Amniotic stem cell (primary cell): ENCODE measurements at regions not wholly inside any gene's neighbourhood (a gene's known extent, or its start where the extent isn't known, plus 50 kb on each side); places are given as distances from the start of the nearest gene placed in this dataset.
"Not testable (repeated sequence)": the region's sequence is repeated elsewhere in the genome, so short reads cannot be mapped to it uniquely, and the experiment has no call there.

Experiments used
- DNase-seq: peaks from one replicate; lab custom pipeline; 2025; lab: John Stamatoyannopoulos, UW

- no peak for DNase-seq
Observed at GRCh38 chr9:2354856-2355696, 266.5 kb upstream of the VLDLR start.

GRCh38 chr9:2355697-2355983 lies 265.9 kb upstream of the VLDLR start:
- no peak for DNase-seq

- DNase-seq: no peak
Observed at GRCh38 chr9:2356041-2356790, 265.4 kb upstream of the VLDLR start.

GRCh38 chr9:2359891-2360471 lies 261.6 kb upstream of the VLDLR start:
- no peak for DNase-seq

GRCh38 chr9:2362150-2362549 lies 259.4 kb upstream of the VLDLR start:
- no peak for DNase-seq

GRCh38 chr9:2363138-2363745 lies 258.3 kb upstream of the VLDLR start:
- no peak for DNase-seq

- no peak for DNase-seq
Observed at GRCh38 chr9:2363781-2364180, 257.8 kb upstream of the VLDLR start.

GRCh38 chr9:2367970-2368369 lies 253.6 kb upstream of the VLDLR start:
- DNase-seq: no peak

- DNase-seq: no peak
Observed at GRCh38 chr9:2373648-2374047, 247.9 kb upstream of the VLDLR start.

GRCh38 chr9:2375114-2375513 lies 246.5 kb upstream of the VLDLR start:
- no peak for DNase-seq

- no peak for DNase-seq
Observed at GRCh38 chr9:2377117-2377516, 244.5 kb upstream of the VLDLR start.

GRCh38 chr9:2377834-2378233 lies 243.8 kb upstream of the VLDLR start:
- DNase-seq: no peak

GRCh38 chr9:2378266-2378665 lies 243.3 kb upstream of the VLDLR start:
- no peak for DNase-seq

- no peak for DNase-seq
Observed at GRCh38 chr9:2378816-2379215, 242.8 kb upstream of the VLDLR start.

- DNase-seq: no peak
Observed at GRCh38 chr9:2384741-2385140, 236.8 kb upstream of the VLDLR start.

- no peak for DNase-seq
Observed at GRCh38 chr9:2385746-2386145, 235.8 kb upstream of the VLDLR start.

GRCh38 chr9:2386566-2386965 lies 235.0 kb upstream of the VLDLR start:
- DNase-seq: no peak

- DNase-seq: no peak
Observed at GRCh38 chr9:2387166-2387565, 234.4 kb upstream of the VLDLR start.

GRCh38 chr9:2389404-2389803 lies 232.2 kb upstream of the VLDLR start:
- DNase-seq: no peak

GRCh38 chr9:2390028-2390427 lies 231.6 kb upstream of the VLDLR start:
- no peak for DNase-seq

GRCh38 chr9:2391509-2392132 lies 230.0 kb upstream of the VLDLR start:
- DNase-seq: not testable (repeated sequence)

- not testable (repeated sequence) for DNase-seq
Observed at GRCh38 chr9:2394087-2394741, 227.4 kb upstream of the VLDLR start.
